ENCODE measurements at regions not wholly inside any gene's neighbourhood (a gene's known extent, or its start where the extent isn't known, plus 50 kb on each side); places are given as distances from the start of the nearest gene placed in this dataset.

DNA sequence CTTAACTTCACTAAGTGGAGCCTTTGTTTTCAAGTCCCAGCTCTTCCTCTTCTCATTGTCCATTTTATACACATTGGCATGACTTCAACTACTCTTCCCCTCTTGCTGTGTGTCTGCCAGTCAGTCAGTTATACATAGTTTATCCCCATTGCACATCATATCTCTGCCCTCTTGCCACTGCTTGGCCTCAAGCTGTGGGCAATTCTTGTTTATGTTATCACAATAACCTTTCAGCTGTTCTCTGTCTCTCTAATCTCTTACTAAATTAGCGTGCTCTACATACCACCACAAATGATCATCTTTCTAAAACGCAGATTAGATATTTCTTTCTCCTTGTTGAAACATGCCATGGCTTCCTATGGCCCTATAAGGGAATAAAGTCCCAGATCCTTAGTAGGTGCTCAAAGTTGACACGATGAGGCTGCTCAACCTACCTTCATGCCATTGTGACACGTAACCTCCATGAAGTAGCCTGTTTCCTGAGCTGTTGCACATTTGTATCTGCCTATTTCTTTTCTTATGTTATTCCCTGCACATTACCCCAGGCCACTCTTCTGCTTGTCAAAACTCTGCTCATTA, 239.3 kb downstream of the GAS1 start:
- TF ChIP-seq EZH2phosphoT487 (IDR thresholded peaks at IDR 0.05; ENCODE audit: borderline replicate concordance) (no peak), CTCF (conservative IDR thresholded peaks at IDR 0.05; ENCODE audit: low read length) (no peak)

Measured in Loucy (cell line).